Right renal pelvis (tissue), 4 donors: ENCODE measurements at regions not wholly inside any gene's neighbourhood (a gene's known extent, or its start where the extent isn't known, plus 50 kb on each side); places are given as distances from the start of the nearest gene placed in this dataset.
"Not testable (repeated sequence)": the region's sequence is repeated elsewhere in the genome, so short reads cannot be mapped to it uniquely, and the experiment has no call there.

ENCODE experiments used
- DNase-seq, 4 donors: peaks; one replicate each; pipeline ENCODE4 v3.0.0-alpha.2; 2013; ENCODE audit warnings: low read depth in 4 of 4, low spot score in 3 of 4, missing footprints in 1 of 4

DNA sequence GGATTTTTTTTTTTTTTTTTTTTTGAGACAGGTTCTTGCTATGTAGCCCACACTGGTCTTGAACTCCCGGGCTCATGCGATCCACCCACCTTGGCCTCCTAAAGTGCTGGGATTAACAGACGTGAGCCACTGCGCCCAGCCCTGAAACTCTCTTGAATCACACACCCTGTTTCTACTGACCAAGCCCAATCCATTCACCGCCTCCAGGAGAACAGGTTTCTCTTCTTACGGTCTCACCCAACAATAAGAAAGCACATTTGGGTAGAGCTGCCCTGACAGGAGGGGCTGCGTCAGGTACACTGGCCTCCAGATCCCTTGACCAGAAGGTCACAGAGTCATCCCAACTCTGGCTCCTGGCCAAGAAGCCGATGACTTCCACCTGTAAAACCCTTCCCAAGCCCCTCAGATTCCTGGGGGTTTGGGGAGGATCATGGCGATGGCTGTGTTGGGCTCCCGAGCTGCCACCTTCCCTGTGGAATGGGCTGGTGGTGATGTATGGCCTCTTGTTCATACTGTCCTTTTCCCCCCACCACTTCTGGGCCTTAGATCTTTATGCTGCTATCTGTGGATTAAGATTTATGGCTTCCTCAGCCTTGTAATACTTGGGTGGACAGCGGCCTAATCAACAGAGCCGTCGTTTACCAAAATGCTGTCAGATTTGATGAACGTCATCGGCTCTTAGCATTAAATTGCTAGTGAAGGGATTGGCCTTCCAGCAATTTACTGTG is 89.1 kb downstream of the KATNIP start:
- no peak for DNase-seq

DNA sequence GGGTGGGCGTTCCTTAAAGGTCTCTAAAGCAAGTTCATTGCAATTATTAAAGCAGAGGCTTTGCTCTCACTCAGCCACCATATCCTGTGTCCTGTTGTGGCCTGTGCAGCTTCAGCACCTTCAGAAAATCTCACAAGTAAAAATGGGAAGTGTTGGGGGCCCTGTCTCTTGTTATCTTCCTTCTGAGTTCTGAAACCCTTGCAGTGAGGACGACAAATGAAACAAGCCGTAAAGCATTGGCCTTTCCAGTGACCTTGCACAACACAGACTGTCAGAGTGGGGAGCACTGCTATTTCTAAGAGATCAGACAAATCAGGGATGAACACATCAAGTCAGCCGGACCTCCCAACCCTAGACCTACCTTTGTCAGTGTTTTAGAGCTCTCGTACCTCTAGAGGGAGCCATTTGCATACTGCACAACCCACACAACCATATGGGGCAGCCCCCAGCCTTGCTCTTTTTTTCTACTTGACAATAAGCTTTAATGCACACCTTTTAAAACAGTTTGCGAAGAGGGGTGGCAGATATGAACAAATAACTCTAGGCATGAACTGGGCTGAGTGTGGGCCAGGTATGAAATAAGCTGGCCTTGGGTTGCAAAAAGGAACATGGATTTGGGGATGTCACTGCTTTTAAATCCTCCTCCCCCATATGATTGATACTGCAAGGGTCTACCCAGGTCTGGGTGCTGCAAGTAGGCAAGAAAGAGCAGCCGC is 89.8 kb downstream of the KATNIP start:
- DNase-seq, result peak in 3 of 4 donors; percentile 47 to 58 (median 54)

DNA sequence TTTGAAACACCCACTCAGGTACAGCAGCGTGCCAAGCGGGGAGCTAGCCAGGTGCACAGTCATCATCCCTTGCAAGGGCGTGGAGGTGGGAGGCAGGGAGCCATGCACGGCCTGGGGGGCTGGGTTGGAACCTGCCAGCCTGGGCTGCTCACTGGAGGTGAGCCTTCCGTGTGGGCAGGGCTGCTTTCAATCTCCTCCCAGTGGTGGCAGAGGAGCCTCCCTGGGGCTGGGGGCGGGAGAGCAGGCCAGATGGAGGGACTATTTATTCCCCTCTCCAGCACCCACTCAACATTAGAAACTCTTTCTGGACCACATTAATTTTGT is 90.3 kb downstream of the KATNIP start:
- no peak for DNase-seq

DNA sequence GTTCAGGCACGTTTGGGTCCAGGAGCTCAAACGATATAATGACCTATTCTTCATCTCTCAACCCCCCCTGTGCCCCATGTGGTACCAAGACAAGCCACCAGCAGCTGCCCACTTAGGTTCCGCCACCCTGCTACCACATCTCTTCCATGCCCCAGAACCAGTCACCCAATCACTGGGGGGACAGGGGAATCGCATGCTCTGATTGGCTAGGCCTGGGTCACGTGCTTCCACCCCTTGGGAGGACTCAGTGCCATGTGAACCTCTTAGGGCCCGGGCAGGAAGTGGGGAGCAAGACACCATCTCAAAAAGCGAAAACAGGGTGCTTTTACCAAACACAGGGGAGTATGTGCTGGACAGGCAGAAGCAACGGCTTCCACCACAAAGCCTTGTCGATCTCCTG is 91.3 kb downstream of the KATNIP start:
- DNase-seq, result no peak

DNA sequence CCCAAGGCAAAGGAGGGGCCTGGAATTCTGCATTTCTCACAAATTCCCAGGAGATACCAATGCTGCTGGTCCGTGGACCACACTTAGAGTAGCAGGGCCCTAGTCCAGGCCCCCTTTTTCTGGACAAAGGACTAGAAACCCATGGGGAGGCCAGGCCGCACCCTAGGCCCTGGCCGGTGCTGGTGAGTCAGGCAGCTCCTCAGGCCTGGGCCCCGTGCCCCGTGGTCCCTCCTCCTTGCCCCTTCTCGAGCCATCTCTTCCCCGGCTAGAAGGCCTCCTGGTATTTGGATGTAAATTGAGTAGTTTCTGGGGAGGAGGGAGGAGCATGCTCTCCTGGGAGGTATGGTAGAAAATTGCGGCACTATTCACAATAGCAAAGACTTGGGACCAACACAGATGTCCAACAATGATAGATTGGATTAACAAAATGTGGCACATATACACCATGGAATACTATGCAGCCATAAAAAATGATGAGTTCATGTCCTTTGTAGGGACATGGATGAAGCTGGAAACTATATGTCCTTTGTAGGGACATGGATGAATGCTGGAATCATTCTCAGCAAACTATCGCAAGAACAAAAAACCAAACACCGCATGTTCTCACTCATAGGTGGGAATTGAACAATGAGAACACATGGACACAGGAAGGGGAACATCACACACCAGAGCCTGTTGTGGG is 91.9 kb downstream of the KATNIP start:
- DNase-seq, result not testable (repeated sequence)

DNA sequence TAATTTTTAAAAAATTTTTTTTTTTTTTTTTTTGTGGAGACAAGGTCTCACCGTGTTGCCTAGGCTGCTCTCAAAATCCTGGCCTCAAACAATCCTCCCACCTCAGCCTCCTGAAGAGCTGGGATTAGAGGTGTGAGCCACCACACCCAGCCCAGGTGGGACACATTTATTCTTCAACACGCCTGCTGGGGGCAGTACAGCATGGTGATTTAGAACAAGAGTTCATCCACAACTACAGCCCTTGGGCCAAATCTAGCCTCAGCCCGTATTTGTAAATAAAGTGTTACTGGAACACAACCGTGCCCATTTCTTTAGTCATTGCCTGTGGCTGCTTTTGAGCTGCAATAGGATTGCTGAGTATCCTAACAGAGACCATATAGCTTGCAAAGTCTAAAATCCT is 92.8 kb downstream of the KATNIP start:
- no peak for DNase-seq

DNA sequence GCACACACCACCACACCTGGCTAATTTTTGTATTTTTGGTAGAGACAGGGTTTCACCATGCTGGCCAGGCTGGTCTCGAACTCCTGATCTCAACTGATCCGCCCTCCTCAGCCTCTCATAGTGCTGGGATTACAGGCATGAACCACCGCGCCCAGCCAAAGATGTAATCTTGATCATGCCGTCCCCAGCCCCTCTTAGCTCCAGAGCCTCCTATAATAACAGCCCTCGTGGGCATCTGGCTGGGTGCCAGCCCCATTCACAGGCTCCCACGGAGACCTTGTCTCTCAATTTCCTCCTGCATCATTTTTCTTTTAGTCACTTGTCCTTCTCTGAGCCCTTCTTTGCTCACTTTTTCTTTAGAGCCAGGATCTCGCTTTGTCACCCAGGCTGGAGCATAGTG is 94.2 kb downstream of the KATNIP start:
- DNase-seq, result no peak

DNA sequence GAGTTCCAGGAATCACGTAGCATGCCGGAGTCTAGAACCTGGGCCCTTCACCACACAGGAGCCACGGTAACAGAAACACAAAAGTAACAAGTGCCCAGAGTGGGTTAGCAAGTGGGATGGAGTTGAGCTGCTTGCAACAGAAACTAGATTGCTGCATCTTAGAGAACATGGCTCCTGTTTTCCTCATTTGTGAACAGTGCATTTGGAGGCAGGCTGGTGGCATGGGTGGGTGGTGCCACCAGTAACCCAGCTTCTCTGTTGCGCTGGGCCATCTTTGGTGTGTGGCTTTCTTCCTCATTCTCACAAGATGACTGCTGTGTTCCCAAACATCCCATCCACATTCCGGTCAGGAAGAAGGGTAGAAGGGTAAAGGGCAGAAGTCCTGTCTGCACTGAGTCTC is 95.5 kb downstream of the KATNIP start:
- DNase-seq, result no peak

DNA sequence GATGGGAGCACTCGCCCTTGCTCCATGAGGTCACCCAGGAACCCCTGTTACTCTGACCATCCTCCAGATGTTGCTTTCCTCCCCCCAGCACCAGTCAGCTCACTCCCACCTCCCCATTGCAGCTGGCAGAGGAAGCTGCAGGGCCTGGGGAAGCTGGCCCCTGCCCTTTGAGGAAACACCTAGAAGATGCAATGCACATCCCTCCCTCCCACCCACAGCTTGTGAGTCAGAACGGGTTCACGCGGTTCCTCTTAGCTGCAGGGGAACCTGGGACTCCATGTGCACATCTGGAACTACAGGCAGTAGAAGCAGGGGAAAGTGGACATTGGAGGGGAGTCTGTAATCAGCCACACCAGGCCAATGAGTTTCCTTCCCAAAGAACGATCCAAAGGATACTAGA is 96.9 kb downstream of the KATNIP start:
- DNase-seq, result no peak

DNA sequence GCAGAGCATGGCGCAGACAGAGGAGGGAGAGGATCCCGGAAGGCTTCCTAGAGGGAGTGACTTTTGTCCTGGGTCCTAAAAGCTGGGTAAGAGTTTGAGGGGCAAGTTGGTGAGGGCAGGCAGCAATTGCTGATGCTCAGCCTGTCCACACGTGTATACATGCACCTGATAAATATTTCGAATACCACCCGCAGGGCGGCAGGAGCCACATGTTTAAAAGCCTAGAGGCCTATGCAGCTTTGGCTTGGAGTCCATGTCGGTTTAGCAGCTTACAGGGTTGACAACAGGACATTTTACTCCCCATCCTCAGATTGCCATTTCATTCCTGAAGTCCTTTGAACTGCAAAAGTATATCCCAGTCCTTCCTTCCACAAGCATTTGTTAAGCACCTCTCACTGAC is 99.1 kb downstream of the KATNIP start:
- no peak for DNase-seq

DNA sequence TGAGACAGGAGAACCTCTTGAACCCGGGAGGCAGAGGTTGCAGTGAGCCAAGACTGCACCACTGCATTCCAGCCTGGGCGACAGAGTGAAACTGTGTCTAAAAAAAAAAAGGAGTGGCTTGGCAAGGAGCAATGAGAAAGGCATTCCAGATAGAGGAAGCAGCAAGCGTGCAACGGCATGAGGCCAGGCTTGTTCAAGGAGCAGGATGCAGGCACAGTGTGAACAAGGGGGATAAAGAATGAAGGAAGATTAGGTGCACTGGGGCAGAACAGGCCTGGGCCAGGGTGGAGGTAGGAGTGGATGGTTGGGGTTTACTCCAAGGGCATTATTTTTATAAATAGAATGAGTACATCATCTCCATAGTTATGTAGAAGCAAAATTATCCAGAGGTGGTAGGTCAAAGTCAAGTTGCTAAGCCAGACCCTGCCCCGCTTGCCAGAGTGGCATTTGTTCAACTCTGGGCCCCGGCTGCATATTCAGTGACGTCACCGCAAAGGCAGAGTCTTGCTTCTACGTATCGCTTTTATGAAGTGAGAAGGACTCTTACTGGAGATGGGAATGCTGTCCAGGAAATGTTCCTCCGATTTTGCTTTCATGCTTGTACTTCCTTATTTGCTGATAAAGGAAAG is 100.2 kb downstream of the KATNIP start:
- DNase-seq, result no peak

DNA sequence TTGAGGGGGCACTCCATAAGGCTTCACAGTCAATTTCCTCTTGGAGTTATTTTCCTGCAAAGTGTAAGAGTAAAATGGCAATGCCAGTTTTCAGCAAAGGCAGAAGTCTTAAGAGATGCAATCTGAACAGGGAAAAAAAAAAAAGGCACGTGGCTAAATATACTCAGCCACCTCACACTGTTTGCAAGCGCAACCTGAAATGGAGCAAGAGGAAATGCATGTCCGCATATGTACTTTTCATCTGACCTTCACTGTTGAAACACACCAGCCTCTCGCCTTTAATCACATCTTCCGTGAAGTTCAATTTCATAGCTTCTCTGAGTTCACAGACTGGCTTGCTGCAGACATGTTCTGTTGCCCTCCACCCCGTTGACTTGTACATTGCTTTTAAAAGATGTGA is 101.4 kb downstream of the KATNIP start:
- no peak for DNase-seq

DNA sequence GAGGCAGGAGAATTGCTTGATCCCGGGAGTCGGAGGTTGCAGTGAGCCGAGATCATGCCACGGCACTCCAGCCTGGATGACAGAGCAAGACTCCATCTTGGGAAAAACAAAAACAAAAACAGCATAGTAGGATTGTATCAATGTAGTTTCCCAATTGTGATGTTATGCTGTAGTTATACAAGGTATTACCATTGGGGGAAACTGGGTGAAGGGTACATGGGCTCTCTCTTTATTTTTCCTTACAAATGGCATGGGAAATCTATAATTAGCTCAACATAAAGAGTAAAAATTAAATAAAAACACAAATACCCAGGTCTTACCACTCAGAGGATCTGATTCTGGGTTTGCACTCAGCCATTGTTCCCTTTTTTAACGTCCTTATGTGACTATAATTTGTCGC is 107.9 kb downstream of the KATNIP start:
- no peak for DNase-seq

DNA sequence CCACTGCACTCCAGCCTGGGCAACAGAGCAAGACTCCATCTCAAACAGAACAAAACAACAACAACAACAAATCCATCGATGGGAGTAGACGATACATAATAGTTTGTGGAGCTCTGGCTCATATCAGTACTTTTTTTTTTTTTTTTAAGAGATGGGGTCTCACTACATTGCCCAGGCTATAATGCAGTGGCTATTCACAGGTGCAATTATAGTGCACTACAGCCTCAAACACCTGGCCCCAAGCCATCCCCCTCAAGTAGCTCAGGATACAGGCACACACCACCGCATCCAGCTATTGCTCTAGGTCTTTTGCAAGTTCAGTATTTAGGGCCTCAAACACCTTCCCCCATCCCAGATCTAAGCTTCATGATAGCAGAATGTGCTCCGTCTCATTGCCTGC is 110.6 kb downstream of the KATNIP start:
- DNase-seq, result no peak

DNA sequence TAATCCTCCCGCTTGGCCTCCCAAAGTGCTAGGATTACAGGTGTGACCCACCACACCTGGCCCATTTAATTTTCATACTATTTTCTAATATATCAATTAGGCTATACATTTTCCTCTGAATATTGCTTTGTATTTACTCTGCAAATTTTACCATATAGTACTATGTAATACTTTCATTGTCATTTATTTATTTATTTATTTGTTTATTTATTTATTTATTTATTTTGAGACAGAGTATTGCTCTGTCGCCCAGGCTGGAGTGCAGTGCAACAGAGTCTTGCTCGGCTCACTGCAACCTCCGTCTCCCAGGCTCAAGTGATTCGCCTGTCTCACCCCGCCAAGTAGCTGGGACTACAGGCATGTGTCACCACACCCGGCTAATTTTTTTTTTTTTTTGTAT is 113.3 kb downstream of the KATNIP start:
- not testable (repeated sequence) for DNase-seq

DNA sequence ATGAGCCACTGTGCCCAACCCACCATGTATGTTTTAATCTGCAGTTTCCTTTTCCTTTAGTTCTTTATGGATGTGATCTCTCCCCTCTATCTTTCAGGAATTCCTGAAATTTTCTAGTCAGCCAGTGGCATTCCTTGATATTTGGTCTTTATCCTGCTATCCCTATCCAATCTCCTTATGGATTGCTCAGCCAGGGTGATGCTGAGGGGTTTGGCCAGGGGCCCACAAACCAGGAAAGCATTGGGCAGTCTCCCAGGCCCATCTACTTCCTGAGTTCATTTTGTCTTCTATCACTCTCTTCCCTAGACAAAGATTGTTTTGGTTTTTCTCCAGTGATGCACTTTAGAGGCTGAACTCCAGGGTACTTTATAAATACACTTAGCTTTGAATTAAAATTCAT is 115.9 kb downstream of the KATNIP start:
- no peak for DNase-seq

DNA sequence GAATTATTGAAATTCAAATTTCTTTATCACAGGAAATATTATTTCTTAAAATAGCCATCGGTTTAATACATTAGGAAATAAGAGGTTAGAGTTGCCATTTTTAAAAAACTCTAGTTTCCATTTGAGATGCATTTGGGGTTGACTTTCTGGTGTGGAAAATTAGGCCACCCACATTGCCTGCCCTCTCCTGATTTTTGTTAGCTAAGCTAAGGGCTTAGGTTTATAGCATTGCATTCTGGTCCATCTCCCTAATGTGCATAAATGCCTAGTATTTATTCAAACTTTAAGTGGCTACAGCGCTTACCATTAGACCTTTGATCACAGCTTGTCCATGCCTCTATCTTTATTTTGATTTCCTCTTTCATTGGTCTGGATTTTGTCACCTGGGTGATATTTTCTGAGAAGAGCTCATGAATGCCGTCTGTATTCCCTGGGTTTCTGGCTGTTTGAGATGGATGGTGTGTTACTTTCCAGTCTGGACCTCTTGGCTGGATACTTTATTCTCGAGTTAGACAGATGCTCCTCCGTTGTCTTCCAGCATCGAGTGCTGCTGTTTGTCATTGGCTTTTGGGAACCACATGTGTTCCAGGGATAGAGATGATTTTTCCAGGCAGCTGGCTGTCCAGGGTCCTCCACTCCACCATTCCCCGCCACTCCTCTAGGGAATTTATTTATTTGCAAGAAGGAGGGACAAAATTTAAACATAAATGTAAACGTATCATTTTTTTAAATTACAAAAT is 120.3 kb downstream of the KATNIP start:
- no peak for DNase-seq

DNA sequence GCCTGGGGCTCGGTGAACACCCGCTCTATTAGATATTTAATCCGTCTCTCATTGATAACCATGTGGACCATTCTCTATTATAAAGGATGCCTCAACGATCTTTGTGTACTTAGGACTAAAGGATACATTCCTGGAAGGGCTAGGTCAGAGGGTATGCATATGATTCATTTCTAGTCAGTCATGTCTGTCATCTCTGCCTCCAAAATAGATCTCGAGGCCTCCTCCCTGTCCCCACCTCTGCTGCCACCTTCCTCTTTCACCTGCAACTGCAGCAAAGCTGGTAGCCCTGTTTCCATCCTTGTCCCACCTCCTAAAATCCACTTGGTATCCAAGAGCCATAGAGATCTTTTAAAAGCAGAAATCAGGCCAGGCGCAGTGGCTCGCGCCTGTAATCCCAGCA is 121.5 kb downstream of the KATNIP start:
- DNase-seq, result no peak

DNA sequence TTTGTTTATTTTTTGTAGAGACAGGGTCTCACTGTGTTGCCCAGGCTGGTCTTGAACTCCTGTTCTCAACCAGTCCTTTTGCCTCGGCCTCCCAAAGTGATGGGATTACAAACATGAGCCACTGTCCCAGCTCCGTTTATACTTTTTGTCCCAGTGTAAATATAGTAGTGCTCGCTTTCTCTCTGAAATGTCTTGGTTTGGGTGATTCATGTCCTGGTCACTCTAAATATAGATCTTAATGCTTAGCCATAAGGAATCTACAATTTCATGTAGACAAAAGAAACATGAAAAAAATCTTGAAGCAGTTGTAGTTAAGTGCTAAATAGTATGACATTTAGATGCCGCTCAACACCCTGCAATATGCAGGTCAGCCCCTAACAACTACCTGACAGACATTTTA is 126.9 kb downstream of the KATNIP start:
- no peak for DNase-seq

DNA sequence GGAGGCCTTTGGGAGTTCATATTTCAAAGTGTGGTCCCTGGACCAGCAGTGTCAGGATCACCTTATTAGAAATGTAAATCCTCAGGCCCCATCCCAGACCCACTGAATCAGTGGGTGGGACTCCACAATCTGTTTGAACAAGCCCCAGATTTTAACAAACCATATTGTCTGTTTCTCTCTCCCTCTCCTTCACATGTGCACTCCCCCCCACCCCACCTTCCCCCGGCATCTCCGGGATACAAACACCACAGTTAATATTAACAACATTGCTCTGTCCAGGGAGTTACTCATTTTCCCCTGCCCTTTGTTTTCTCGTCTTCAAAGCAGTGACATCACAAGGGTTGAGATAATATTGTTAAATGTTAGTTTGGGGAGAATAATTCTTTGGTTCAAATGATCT is 127.3 kb downstream of the KATNIP start:
- DNase-seq, result no peak

DNA sequence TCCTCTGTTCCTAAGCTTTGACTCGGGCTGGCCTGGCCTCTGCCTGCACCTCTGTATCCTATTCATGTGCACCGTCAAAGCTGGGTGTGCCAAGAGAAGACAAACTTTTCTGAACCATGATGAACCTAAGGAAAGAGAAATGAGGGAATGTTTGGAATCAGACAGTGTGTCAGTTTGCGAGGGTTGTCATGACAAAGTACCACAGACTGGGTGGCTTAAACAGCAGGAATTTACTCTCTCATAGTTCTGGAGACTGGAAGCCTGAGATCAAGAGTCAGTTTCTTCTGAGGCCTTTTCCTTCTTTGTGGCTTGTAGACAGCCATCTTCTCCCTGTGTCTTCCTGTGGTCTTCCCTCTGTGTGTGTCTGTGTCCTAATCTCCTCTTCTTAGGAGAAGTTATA is 129.0 kb downstream of the KATNIP start:
- no peak for DNase-seq
